Endothelial cell of hepatic sinusoid (primary cell): ENCODE measurements at regions not wholly inside any gene's neighbourhood (a gene's known extent, or its start where the extent isn't known, plus 50 kb on each side); places are given as distances from the start of the nearest gene placed in this dataset.

Source experiments
- in situ Hi-C: cut with HindIII; loops from 2 replicates; pipeline ENCODE4 v1.10.0; 2017; ENCODE audit warnings: low sequenced_read_pairs

DNA sequence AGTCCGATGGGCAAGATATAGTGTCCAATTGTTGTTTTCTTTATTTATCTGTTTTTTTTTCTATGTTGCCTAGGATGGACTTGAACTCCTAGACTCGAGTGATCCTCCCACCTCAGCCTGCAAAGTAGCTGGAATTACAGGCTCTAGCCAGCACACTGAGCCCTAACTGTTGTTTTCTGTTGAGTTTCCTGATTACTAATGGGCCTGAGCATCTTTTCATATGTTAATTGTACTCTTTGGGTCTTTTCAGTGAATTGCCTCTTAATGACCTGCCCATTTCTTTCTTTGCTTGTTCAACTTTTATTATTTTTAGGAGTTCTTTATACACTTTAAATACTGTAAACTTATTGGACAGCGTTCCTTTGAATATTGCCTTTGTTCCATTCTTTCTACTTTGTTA lies 213.0 kb downstream of the HS3ST3B1 start:
- in situ Hi-C loops, result no loop called here

DNA sequence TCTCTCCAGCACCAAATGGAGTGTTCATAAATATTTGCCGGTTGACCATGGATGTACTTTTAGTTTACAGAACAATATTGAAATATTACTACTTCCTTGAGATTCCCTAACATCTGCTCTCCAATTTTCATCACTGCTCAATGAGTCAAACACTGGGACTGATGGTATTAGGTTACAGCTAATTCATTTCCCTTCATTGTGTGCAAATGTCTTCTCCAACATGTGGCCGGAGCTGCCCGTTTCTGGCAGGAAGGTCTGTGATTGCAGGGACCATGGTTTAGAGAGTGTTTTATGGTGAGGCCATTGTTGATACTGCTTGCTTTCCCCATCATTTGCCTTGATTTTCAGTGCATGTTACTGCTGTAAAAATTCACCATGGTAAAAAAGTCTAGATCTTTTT lies 209.3 kb downstream of the HS3ST3B1 start:
- in situ Hi-C loops, result no loop called here

GRCh38 chr17:14508156-14508555 lies 207.3 kb downstream of the HS3ST3B1 start:
- in situ Hi-C loops, result no loop called here

GRCh38 chr17:14506364-14506763 lies 205.5 kb downstream of the HS3ST3B1 start:
- in situ Hi-C loops, result no loop called here

DNA sequence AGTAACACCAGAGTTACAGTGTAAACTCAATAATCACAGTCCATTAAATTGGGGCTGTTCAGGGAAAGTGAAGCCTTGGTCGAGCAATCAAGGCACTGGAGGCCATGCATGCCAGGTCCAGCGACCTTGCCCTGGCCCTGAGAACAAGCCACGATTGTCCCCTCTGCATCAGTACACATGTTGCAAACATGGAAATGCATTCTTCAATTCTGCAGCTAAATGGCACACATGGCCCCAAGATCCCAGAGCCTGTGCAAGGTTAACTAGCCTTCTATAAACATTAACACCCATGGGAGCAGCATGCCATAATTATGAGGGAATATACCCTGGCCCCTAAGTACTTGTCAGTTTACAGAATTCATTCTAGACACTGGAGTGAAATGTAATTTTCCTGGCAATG lies 204.7 kb downstream of the HS3ST3B1 start:
- in situ Hi-C loops, result no loop called here

DNA sequence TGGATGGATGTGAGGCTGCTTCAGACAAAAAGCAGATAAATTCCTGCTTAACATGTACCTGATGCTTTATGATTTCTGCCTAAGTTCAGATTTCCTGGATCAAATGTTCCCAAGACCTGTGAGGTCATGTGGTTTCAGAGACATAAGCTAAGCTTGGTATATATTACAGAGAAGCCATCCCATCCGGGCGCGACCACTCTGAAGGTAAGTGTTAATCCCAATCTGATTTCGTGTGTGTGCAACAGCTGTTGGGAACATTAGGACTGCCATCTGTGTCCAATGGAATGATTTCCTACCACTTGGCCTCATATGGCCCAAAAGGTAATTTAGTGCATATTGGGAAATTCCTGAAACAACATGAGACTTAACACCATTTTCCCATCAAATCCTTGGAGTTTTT lies 199.1 kb downstream of the HS3ST3B1 start:
- in situ Hi-C loops, result no loop called here

DNA sequence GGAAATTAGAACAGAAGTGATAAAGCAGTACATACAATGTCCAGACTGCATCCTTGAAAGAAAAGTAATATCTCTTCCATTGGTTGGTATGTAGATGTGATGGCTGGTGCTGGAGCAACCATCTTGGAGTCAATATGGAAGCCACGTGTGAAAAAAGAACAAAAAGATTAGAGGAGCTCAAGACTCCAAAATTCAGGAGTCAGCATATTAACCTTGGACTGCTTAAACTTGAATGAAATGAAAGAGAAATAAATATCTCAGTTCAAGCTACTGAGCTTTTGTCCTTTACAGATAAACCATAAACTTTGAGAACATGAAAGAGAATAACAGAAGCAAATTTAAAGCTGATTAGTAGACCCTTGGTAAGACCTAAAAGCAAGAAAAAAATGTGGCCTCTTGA lies 197.9 kb downstream of the HS3ST3B1 start:
- in situ Hi-C loops, result no loop called here

DNA sequence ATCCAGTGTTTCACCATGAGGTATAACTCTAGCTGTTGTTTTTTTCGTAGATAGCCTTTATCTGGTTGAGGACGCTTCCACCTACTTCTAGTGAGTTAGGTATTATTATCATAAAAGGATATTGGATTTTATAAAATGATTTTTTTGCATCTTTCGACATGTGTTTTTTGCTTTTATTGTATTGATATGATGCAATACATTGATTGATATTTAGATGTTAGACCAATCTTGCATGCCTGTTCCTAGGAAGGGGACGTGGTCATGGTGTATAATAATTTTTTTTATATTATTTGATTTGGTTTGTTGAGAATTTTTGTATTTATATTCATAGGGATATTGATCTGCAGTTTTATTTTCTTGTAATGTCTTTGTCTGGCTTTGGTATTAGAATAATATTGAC lies 193.3 kb downstream of the HS3ST3B1 start:
- in situ Hi-C loops, result no loop called here

GRCh38 chr17:14489986-14490385 lies 189.1 kb downstream of the HS3ST3B1 start:
- in situ Hi-C loops, result no loop called here

DNA sequence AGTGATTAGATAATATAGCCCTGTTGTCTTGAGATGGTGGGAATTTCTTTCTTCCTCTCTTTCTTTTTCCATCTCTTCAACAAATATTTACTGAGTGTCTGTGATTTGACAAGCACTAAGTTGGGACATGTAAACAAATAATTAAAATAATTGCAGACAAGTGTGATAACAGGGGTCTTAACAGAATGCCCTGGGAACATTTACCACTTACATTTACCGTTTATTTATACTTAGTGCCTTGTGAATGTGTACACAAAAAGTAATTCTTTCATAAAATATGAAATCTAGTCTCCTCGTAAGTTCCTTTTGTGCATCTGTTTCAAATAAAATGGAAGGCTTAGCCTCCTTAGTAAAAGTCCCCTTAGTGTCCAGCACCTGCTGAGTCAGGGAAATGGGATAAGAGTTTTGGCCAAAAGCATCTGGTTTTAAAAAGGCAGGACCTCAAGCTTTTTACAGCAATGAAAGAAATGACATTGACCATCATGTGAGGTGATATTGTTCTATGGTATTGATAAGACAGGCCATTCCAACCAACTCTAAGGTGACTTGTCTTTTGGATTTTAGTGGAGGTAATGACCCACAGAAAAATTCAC lies 188.2 kb downstream of the HS3ST3B1 start:
- in situ Hi-C loops, result no loop called here

DNA sequence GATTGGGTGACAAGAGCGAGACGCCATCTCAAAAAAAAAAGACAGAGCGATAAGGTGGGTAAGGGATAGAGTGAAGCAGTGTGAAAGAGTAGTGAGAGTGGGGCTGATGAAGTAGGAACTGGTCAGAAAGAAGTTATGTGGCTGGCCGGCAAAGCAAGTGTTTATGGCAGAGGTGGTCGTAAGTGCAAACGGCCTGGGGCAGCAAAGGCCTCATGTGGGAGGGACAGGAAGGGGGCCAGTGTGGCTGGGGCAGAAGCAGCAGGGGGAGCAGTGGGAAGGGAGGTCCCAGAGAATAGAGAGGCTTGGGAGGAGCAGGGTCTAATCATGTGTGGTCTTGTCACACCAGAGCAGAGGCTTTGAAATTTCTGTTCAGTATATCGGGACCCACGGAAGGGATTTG lies 186.2 kb downstream of the HS3ST3B1 start:
- in situ Hi-C loops, result no loop called here

DNA sequence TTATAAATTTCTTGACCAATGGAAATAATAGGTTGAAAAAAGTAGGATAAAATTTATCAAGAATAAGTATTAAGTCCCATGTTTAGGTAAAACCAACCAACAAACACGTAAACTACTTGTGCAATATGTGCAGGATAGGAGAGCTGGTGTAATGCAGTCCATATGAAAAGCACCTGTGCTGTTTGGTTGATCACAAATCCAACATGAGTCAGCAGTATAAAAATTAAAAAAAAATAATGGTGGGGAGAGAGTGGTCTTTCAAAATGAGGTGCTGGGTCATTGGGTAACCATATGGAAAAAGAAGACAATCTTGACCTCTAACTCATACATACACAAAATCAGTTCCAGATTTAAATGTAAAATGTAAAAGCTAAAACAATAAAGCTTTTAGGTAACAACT lies 181.8 kb downstream of the HS3ST3B1 start:
- in situ Hi-C loops, result no loop called here

GRCh38 chr17:14481664-14482063 lies 180.8 kb downstream of the HS3ST3B1 start:
- in situ Hi-C loops, result no loop called here

DNA sequence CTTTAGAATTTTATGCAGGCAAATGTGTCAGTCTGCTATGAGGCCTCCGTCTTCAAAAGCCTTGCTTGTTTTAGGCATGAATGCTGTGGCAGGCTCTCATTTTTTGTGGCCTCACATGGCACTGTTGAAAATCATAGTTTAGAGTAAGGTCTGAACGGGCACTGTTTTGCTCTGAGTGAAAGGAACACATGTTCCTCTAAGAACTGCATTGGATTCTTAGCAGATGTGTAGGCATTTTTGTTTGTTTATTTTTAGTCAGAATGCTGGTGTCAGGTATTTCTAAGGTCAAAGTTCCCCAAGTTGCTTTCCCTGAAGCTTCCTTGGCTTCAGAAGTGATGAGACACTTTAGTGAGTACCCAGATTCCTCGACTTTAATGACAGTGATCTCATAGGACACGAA lies 173.7 kb downstream of the HS3ST3B1 start:
- in situ Hi-C loops, result no loop called here

DNA sequence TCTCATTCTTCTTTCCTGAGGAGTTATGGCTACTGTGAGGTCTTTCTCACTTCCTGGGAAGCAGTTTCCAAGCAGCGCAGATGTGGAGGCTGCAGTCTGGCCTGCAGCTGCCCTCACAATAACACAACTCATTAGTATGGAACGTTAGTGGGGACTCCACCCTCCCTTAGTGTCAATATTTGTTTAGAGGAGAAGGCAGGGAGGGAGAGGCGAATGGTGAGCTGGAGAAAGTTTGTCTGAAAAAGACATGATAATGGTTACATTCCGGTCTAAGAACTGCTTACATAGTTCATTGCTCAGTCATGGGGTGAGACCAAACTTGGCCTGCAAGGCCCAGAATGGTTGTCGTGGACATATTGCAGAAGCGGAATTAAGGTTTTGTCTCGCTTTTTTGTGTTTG lies 170.2 kb downstream of the HS3ST3B1 start:
- in situ Hi-C loops, result no loop called here

- in situ Hi-C loops, result no loop called here
Measured at GRCh38 chr17:14470417-14470816, 169.5 kb downstream of the HS3ST3B1 start.

DNA sequence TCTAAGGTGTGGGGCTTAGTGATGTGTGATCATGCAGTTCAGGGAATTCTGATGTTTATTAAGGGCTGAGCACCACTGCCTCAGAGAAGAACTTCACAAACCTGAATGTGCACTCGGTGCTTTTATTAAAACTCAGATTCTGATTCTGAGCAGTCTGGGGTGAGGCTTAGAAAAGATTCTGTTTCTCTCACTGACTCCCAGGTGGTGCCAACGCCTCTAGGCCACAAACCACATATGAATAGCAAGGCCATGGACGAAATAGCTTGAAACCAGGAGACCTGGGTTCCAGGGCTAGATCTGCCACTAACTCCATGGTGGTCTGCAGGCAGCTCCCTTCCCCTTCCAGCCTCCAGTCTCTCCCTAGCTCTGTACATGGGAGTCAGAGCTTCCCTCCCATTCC lies 169.1 kb downstream of the HS3ST3B1 start:
- in situ Hi-C loops, result no loop called here

DNA sequence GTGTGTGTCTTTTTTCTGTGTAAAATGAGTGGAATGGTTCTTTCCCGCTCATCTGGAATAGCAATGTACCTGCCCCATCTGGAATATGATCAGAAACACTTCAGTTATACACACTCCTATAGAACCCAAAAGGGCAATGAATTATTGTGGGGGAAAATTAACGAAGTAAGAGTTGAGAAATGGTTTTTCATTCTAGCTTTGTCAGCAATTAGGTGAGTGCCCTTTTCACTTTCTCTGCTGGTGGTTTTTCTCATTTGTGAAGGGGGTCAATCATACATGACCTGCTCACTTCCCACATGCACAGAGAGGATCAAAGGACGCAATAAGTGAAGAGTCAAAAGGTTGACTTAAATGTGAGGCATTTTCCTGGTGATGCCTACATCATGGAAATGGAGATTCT lies 168.0 kb downstream of the HS3ST3B1 start:
- in situ Hi-C loops, result no loop called here

- in situ Hi-C loops, result no loop called here
Measured at GRCh38 chr17:14461227-14461548, 160.3 kb downstream of the HS3ST3B1 start.

DNA sequence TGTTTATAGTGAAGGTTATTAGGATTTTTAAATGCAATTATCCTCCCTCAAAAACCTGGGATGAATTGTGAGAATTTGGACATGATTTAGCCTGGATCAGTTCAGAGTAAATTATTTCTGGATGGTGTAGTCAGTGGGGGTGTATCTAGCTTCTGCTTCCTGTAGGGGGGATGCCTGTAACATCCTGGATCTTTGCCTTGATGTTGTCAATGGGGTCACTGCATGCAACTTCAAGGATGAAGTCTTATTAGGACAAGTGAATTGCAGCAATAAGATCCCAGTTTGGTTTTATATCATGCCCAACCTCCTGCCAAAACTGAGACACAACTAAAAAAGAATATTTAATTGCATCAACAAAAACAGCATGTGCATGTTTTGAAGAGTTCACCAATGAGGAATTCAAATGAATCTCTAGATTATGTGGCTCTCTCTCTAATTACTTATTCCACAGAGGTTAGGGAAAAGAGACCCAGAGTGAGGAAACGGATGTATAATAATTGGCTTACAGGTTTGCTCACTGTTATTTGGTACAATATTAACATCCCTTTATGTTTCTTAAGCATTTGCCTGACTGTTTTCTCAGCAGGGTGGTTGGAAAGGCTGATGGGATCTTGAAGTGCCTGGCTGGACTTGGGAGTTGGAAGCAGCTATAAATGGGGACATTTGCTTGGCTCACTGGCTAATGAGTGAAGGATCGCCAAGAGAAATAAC lies 159.8 kb downstream of the HS3ST3B1 start:
- in situ Hi-C loops, result no loop called here

DNA sequence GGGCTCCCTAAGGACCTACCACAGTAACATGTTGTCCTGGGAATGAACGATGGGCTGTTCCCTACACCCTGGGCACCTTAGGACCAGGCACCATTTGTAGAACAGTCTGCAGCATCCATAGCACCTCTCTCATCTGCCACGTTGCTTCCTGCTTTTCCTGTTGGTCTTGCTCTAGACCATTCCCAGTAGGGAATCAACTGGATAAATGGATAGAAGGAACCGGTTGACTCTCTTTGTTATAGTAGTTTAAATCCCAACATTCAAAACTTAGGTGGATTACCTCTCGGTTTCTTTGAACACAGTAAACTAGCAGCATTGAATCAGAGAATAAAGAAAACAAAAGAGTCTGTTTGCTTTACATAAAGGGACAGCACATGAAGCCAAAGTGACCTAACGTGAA lies 159.1 kb downstream of the HS3ST3B1 start:
- in situ Hi-C loops, result no loop called here

DNA sequence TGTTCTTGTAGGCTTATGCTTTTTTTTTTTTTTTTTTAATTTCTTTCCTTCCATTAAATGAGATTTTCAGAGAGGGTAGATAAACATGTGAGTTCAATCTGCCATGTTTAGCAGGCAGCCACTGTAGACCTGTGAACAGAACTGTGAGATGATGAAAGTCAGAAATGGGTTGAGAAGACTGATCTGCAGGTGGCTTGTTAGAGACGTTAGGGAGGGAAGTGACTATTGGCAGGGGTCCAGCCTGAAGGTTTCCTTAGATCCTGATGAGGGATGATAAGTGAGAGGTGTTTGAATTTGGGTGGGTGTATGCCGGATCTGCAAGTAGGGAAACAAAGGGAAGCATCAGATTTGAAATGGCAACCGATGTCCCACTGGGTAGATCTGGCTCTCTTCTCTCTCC lies 157.8 kb downstream of the HS3ST3B1 start:
- in situ Hi-C loops, result no loop called here

- in situ Hi-C loops, result no loop called here
Measured at GRCh38 chr17:14454746-14455145, 153.9 kb downstream of the HS3ST3B1 start.
